ENCODE measurements at regions not wholly inside any gene's neighbourhood (a gene's known extent, or its start where the extent isn't known, plus 50 kb on each side); places are given as distances from the start of the nearest gene placed in this dataset.

DNA sequence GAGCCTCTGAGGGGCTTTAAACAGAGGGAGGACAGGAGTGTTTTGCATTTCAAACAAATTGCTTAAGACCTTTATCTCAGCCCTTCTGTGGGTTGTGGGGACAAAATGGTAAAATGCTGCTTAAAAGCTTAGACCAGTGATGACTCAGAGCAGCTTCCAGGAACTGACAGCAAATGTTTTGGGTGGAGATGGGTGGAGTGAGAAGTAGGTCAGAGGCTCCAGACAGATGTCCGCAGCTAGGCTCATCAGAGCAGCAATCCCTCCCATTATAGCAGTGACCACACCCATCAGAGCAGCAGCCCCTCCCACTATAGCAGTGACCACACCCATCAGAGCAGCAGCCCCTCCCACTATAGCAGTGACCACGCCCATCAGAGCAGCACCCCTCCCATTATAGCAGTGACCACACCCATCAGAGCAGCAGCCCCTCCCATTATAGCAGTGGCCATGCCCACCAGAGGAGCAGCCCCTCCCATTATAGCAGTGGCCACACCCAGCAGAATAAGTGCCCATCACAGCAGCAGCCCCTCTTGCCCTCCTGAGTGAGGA lies 532.2 kb downstream of the MATN1 start:
- TF ChIP-seq, protein P1, sequence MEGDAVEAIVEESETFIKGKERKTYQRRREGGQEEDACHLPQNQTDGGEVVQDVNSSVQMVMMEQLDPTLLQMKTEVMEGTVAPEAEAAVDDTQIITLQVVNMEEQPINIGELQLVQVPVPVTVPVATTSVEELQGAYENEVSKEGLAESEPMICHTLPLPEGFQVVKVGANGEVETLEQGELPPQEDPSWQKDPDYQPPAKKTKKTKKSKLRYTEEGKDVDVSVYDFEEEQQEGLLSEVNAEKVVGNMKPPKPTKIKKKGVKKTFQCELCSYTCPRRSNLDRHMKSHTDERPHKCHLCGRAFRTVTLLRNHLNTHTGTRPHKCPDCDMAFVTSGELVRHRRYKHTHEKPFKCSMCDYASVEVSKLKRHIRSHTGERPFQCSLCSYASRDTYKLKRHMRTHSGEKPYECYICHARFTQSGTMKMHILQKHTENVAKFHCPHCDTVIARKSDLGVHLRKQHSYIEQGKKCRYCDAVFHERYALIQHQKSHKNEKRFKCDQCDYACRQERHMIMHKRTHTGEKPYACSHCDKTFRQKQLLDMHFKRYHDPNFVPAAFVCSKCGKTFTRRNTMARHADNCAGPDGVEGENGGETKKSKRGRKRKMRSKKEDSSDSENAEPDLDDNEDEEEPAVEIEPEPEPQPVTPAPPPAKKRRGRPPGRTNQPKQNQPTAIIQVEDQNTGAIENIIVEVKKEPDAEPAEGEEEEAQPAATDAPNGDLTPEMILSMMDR (IDR thresholded peaks at IDR 0.05), result no peak
- TF ChIP-seq EP300 (IDR thresholded peaks at IDR 0.05) (no peak), POLR2AphosphoS5 (IDR thresholded peaks at IDR 0.05) (no peak), POLR2A (IDR thresholded peaks at IDR 0.05; ENCODE audit: low read depth) (no peak)
- Histone ChIP-seq H3K36me3 (no peaks in the 10 kb centered on the region), H3K4me3 (no peak overlapping the region), H3K4me1 (peaks cover 9 to 18% (median 13%) of the 10 kb centered on the region in 4 donors), H3K9me3 (no peaks in the 10 kb centered on the region), H3K27ac (replicated peaks in 1 of 4) (peak overlapping the region; percentile 10 to 63 (median 44)), H3K27me3 (peaks cover 0 to 21% (median 0%) of the 10 kb centered on the region in 4 donors)
- WGBS, result 68% methylated on average over 2 of the region's 2 CpGs
- intact Hi-C loops (cut with DNase I), result no loop called here
- peak; percentile 92 for DNase-seq (ENCODE audit: extremely low spot score)

- Histone ChIP-seq H3K9me3 (no peaks in the 10 kb centered on the region), H3K36me3 (no peaks in the 10 kb centered on the region), H3K4me3 (no peak overlapping the region), H3K27me3 (peaks cover 0 to 25% (median 3%) of the 10 kb centered on the region in 4 donors), H3K27ac (replicated peaks in 1 of 4) (peak overlapping the region; percentile 10 to 63 (median 44)), H3K4me1 (peaks cover 9 to 18% (median 13%) of the 10 kb centered on the region in 4 donors)
- intact Hi-C loops (cut with DNase I), result no loop called here
- WGBS, result 92% methylated on average over 8 of the region's 9 CpGs
- DNase-seq (ENCODE audit: extremely low spot score), result peak; percentile 75
- no peak for TF ChIP-seq POLR2AphosphoS5 (IDR thresholded peaks at IDR 0.05)
- TF ChIP-seq POLR2A (IDR thresholded peaks at IDR 0.05; ENCODE audit: low read depth), result no peak
- TF ChIP-seq, protein P1 (IDR thresholded peaks at IDR 0.05), result no peak
- no peak for TF ChIP-seq EP300 (IDR thresholded peaks at IDR 0.05)
Measured at GRCh38 chr1:30190511-30191153, 532.8 kb downstream of the MATN1 start.

GRCh38 chr1:30189818-30190500 lies 533.4 kb downstream of the MATN1 start:
- TF ChIP-seq EP300 (IDR thresholded peaks at IDR 0.05), result no peak
- no peak for TF ChIP-seq POLR2A (IDR thresholded peaks at IDR 0.05; ENCODE audit: low read depth)
- TF ChIP-seq, protein P1 (IDR thresholded peaks at IDR 0.05), result no peak
- TF ChIP-seq POLR2AphosphoS5 (IDR thresholded peaks at IDR 0.05), result no peak
- H3K27ac ChIP-seq (replicated peaks in 1 of 4), result peak overlapping the region in 3 of 4 donors; percentile 25 to 63 (median 63)
- peaks cover 9 to 18% (median 13%) of the 10 kb centered on the region in 4 donors for H3K4me1 ChIP-seq
- no peak overlapping the region for H3K4me3 ChIP-seq
- peak; percentile 66 for DNase-seq (ENCODE audit: extremely low spot score)
- peaks cover 0 to 25% (median 3%) of the 10 kb centered on the region in 4 donors for H3K27me3 ChIP-seq
- intact Hi-C loops (cut with DNase I), result no loop called here
- no peaks in the 10 kb centered on the region for H3K36me3 ChIP-seq
- no peaks in the 10 kb centered on the region for H3K9me3 ChIP-seq
- 83% methylated on average over 7 of the region's 9 CpGs for WGBS

GRCh38 chr1:30188999-30189398 lies 534.4 kb downstream of the MATN1 start:
- H3K27me3 ChIP-seq, result peaks cover 0 to 25% (median 3%) of the 10 kb centered on the region in 4 donors
- WGBS, result 100% methylated on average over 2 of the region's 2 CpGs
- no peaks in the 10 kb centered on the region for H3K36me3 ChIP-seq
- TF ChIP-seq POLR2A (IDR thresholded peaks at IDR 0.05; ENCODE audit: low read depth), result no peak
- TF ChIP-seq, protein P1 (IDR thresholded peaks at IDR 0.05), result no peak
- no peak for TF ChIP-seq POLR2AphosphoS5 (IDR thresholded peaks at IDR 0.05)
- TF ChIP-seq EP300 (IDR thresholded peaks at IDR 0.05), result no peak
- intact Hi-C loops (cut with DNase I), result no loop called here
- H3K4me3 ChIP-seq, result no peak overlapping the region
- peaks cover 9 to 15% (median 12%) of the 10 kb centered on the region in 4 donors for H3K4me1 ChIP-seq
- H3K9me3 ChIP-seq, result no peaks in the 10 kb centered on the region
- H3K27ac ChIP-seq (replicated peaks in 1 of 4), result no peak overlapping the region
- DNase-seq (ENCODE audit: extremely low spot score), result peak; percentile 81

Data from esophagus muscularis mucosa (tissue), 4 donors.